Naive thymus-derived CD4-positive, alpha-beta T cell (primary cell): ENCODE measurements at regions not wholly inside any gene's neighbourhood (a gene's known extent, or its start where the extent isn't known, plus 50 kb on each side); places are given as distances from the start of the nearest gene placed in this dataset.
"Not testable (repeated sequence)": the region's sequence is repeated elsewhere in the genome, so short reads cannot be mapped to it uniquely, and the experiment has no call there.

ENCODE experiments used
- ATAC-seq: fragments of 150-1000 bp; cut with Tn5 transposase; 2 replicates; pipeline ENCODE4 v1.10.0; 2021; ENCODE audit warnings: mild to moderate bottlenecking, moderate library complexity
- CTCF ChIA-PET: fragments of 350-600 bp; sonication (Branson Sonifier 250); formaldehyde crosslinking; loops from one replicate; lab custom pipeline; 2021; ENCODE audit warnings: antibody characterized with exemption; lab: Charles Lee
- POLR2A ChIA-PET: fragments of 350-600 bp; sonication (Branson Sonifier 250); formaldehyde crosslinking; loops from one replicate; lab custom pipeline; 2021; ENCODE audit warnings: antibody characterized with exemption, inconsistent platforms; lab: Charles Lee
- DNase-seq, 9 donors: peaks; one replicate each; pipeline versions ENCODE4 v3.0.0 to v3.0.0-alpha.2; 2020 to 2022; ENCODE audit warnings: mixed read lengths in 1 of 9
- H3K27ac ChIP-seq: one replicate; pipeline ENCODE4 v1.7.0; 2013; ENCODE audit warnings: mild to moderate bottlenecking, low read depth, low read length, moderate library complexity
- H3K27me3 ChIP-seq, 2 donors: one replicate each; pipeline ENCODE4 v1.7.0; 2013; ENCODE audit warnings: low read length in 2 of 2, mild to moderate bottlenecking in 2 of 2, moderate library complexity in 2 of 2; ENCODE audit not compliant: control insufficient read depth in 2 of 2, insufficient read depth in 2 of 2
- H3K36me3 ChIP-seq, 3 experiments: 1 replicate in 2 of 3; 2 replicates in 1 of 3; pipeline ENCODE4 v1.7.0; 2013; ENCODE audit warnings: low read length in 3 of 3, mild to moderate bottlenecking in 3 of 3, moderate library complexity in 1 of 3; ENCODE audit not compliant: insufficient read depth in 3 of 3, control insufficient read depth in 2 of 3
- H3K4me1 ChIP-seq, 2 donors: one replicate each; pipeline ENCODE4 v1.7.0; 2013; ENCODE audit warnings: low read length in 2 of 2, mild to moderate bottlenecking in 2 of 2, moderate library complexity in 1 of 2; ENCODE audit not compliant: control insufficient read depth in 2 of 2, insufficient read depth in 2 of 2
- H3K4me3 ChIP-seq: 2 replicates; pipeline ENCODE4 v1.7.0; 2013; ENCODE audit warnings: mild to moderate bottlenecking, low read length
- H3K9me3 ChIP-seq, 3 experiments: 1 replicate in 2 of 3; 2 replicates in 1 of 3; pipeline ENCODE4 v1.7.0; 2013; ENCODE audit warnings: low read length in 3 of 3; ENCODE audit not compliant: control insufficient read depth in 2 of 3
- H3K27ac Mint-ChIP-seq, 9 donors: one replicate each; pipeline ENCODE4 v1.8.0; 2020 to 2022; ENCODE audit warnings: mixed read lengths in 9 of 9, mild to moderate bottlenecking in 8 of 9, moderate library complexity in 5 of 9, inconsistent platforms in 2 of 9
- H3K27me3 Mint-ChIP-seq, 5 donors: one replicate each; pipeline ENCODE4 v1.8.0; 2021 to 2022; ENCODE audit warnings: mixed read lengths in 5 of 5, mild to moderate bottlenecking in 1 of 5
- H3K36me3 Mint-ChIP-seq, 5 donors: one replicate each; pipeline ENCODE4 v1.8.0; 2020 to 2022; ENCODE audit warnings: mixed read lengths in 5 of 5, mild to moderate bottlenecking in 3 of 5, inconsistent platforms in 1 of 5
- H3K4me1 Mint-ChIP-seq, 7 donors: one replicate each; pipeline ENCODE4 v1.8.0; 2020 to 2022; ENCODE audit warnings: mixed read lengths in 7 of 7, mild to moderate bottlenecking in 3 of 7, inconsistent platforms in 1 of 7
- H3K4me3 Mint-ChIP-seq, 10 donors: one replicate each; pipeline ENCODE4 v1.8.0; 2020 to 2022; ENCODE audit warnings: mild to moderate bottlenecking in 10 of 10, mixed read lengths in 10 of 10, moderate library complexity in 6 of 10, inconsistent platforms in 2 of 10
- H3K9me3 Mint-ChIP-seq, 11 donors: one replicate each; pipeline ENCODE4 v1.8.0; 2020 to 2022; ENCODE audit warnings: mixed read lengths in 11 of 11, mild to moderate bottlenecking in 4 of 11, inconsistent platforms in 1 of 11, moderate library complexity in 1 of 11
- intact Hi-C, 2 donors: fragments of 100-400 bp; cut with micrococcal nuclease; formaldehyde crosslinking; loops; one replicate each; pipeline ENCODE4 v1.15.1; 2023

GRCh38 chr5:63760965-63761364, 201.3 kb downstream of the HTR1A start:
- H3K36me3 Mint-ChIP-seq: no peaks in the 10 kb centered on the region
- Histone ChIP-seq H3K27me3 (no peaks in the 10 kb centered on the region), H3K36me3 (no peaks in the 10 kb centered on the region), H3K27ac (no peak overlapping the region), H3K4me1 (no peaks in the 10 kb centered on the region), H3K9me3 (no peaks in the 10 kb centered on the region), H3K4me3 (no peak overlapping the region)
- intact Hi-C loops: no loop called here
- no peaks in the 10 kb centered on the region for H3K4me1 Mint-ChIP-seq
- no peaks in the 10 kb centered on the region for H3K27me3 Mint-ChIP-seq
- H3K27ac Mint-ChIP-seq: no peak overlapping the region
- ATAC-seq (no peak), DNase-seq (no peak)
- H3K4me3 Mint-ChIP-seq: no peak overlapping the region
- peaks cover 0 to 5% (median 0%) of the 10 kb centered on the region in 11 donors for H3K9me3 Mint-ChIP-seq
- CTCF ChIA-PET: no interaction called here
- POLR2A ChIA-PET: no interaction called here

GRCh38 chr5:63743096-63743798, 219.0 kb downstream of the HTR1A start:
- intact Hi-C loops: no loop called here
- no peaks in the 10 kb centered on the region for H3K4me1 Mint-ChIP-seq
- Histone ChIP-seq H3K4me1 (no peaks in the 10 kb centered on the region), H3K36me3 (no peaks in the 10 kb centered on the region), H3K27ac (no peak overlapping the region), H3K27me3 (no peaks in the 10 kb centered on the region), H3K4me3 (no peak overlapping the region), H3K9me3 (no peaks in the 10 kb centered on the region)
- ChIA-PET CTCF (no interaction called here), POLR2A (no interaction called here)
- no peak for DNase-seq
- peaks cover 0 to 43% (median 4%) of the 10 kb centered on the region in 11 donors for H3K9me3 Mint-ChIP-seq
- H3K4me3 Mint-ChIP-seq: no peak overlapping the region
- no peak overlapping the region for H3K27ac Mint-ChIP-seq
- no peaks in the 10 kb centered on the region for H3K27me3 Mint-ChIP-seq
- ATAC-seq: no peak
- H3K36me3 Mint-ChIP-seq: no peaks in the 10 kb centered on the region

- intact Hi-C loops, H3K4me1 Mint-ChIP-seq, POLR2A ChIA-PET: not testable (repeated sequence)
These were observed 229.4 kb downstream of the HTR1A start for GRCh38 chr5:63732880-63733279.

GRCh38 chr5:63727583-63727982, 234.7 kb downstream of the HTR1A start:
- Histone ChIP-seq H3K27ac (no peak overlapping the region), H3K9me3 (no peaks in the 10 kb centered on the region), H3K27me3 (no peaks in the 10 kb centered on the region), H3K4me1 (no peaks in the 10 kb centered on the region), H3K4me3 (no peak overlapping the region), H3K36me3 (no peaks in the 10 kb centered on the region)
- Mint-ChIP-seq H3K4me1 (no peaks in the 10 kb centered on the region), H3K27me3 (no peaks in the 10 kb centered on the region), H3K36me3 (no peaks in the 10 kb centered on the region), H3K9me3 (peaks cover 0 to 15% (median 3%) of the 10 kb centered on the region in 11 donors), H3K4me3 (no peak overlapping the region), H3K27ac (no peak overlapping the region)
- ATAC-seq (no peak), DNase-seq (no peak)
- intact Hi-C loops: no loop called here
- ChIA-PET CTCF (no interaction called here), POLR2A (no interaction called here)

More at GRCh38 chr5:63732880-63733279, 229.4 kb downstream of the HTR1A start:
- CTCF ChIA-PET, H3K9me3 ChIP-seq, H3K27me3 Mint-ChIP-seq, H3K27me3 ChIP-seq, H3K4me1 ChIP-seq, H3K27ac ChIP-seq, H3K4me3 Mint-ChIP-seq, H3K36me3 Mint-ChIP-seq, H3K27ac Mint-ChIP-seq, ATAC-seq, H3K36me3 ChIP-seq, H3K4me3 ChIP-seq, DNase-seq: not testable (repeated sequence)
- H3K9me3 Mint-ChIP-seq: peaks cover 0 to 15% (median 4%) of the 10 kb centered on the region in 11 donors

- no peaks in the 10 kb centered on the region for H3K27me3 ChIP-seq
- Mint-ChIP-seq H3K4me3 (no peak overlapping the region), H3K36me3 (no peaks in the 10 kb centered on the region), H3K9me3 (peaks cover 0 to 11% (median 2%) of the 10 kb centered on the region in 11 donors), H3K27me3 (no peaks in the 10 kb centered on the region), H3K4me1 (no peaks in the 10 kb centered on the region), H3K27ac (no peak overlapping the region)
- no peaks in the 10 kb centered on the region for H3K4me1 ChIP-seq
- intact Hi-C loops: no loop called here
- no peaks in the 10 kb centered on the region for H3K36me3 ChIP-seq
- ChIA-PET POLR2A (no interaction called here), CTCF (no interaction called here)
- H3K4me3 ChIP-seq: no peak overlapping the region
- no peak for ATAC-seq
- H3K9me3 ChIP-seq: no peaks in the 10 kb centered on the region
- DNase-seq: no peak
- no peak overlapping the region for H3K27ac ChIP-seq
These were observed 235.7 kb downstream of the HTR1A start for GRCh38 chr5:63726496-63726895.

- intact Hi-C loops: no loop called here
- Histone ChIP-seq H3K9me3 (no peaks in the 10 kb centered on the region), H3K27me3 (no peaks in the 10 kb centered on the region), H3K27ac (no peak overlapping the region), H3K36me3 (no peaks in the 10 kb centered on the region), H3K4me3 (no peak overlapping the region), H3K4me1 (no peaks in the 10 kb centered on the region)
- peaks cover 0 to 13% (median 3%) of the 10 kb centered on the region in 11 donors for H3K9me3 Mint-ChIP-seq
- H3K4me3 Mint-ChIP-seq: no peak overlapping the region
- H3K36me3 Mint-ChIP-seq: no peaks in the 10 kb centered on the region
- DNase-seq (no peak), ATAC-seq (no peak)
- no peaks in the 10 kb centered on the region for H3K27me3 Mint-ChIP-seq
- CTCF ChIA-PET: no interaction called here
- no peaks in the 10 kb centered on the region for H3K4me1 Mint-ChIP-seq
- H3K27ac Mint-ChIP-seq: no peak overlapping the region
- POLR2A ChIA-PET: no interaction called here
These were observed 243.1 kb downstream of the HTR1A start for GRCh38 chr5:63719147-63719546.

GRCh38 chr5:63700241-63700640, 262.0 kb downstream of the HTR1A start:
- no peaks in the 10 kb centered on the region for H3K4me1 ChIP-seq
- no peak overlapping the region for H3K4me3 ChIP-seq
- H3K9me3 ChIP-seq: no peaks in the 10 kb centered on the region
- H3K4me1 Mint-ChIP-seq: no peaks in the 10 kb centered on the region
- H3K4me3 Mint-ChIP-seq: no peak overlapping the region
- ATAC-seq: no peak
- H3K27me3 Mint-ChIP-seq: no peaks in the 10 kb centered on the region
- DNase-seq: no peak
- ChIA-PET CTCF (no interaction called here), POLR2A (no interaction called here)
- H3K9me3 Mint-ChIP-seq: peaks cover 0 to 20% (median 1%) of the 10 kb centered on the region in 11 donors
- intact Hi-C loops: no loop called here
- H3K36me3 Mint-ChIP-seq: no peaks in the 10 kb centered on the region
- H3K27ac ChIP-seq: no peak overlapping the region
- H3K27me3 ChIP-seq: no peaks in the 10 kb centered on the region
- no peaks in the 10 kb centered on the region for H3K36me3 ChIP-seq
- no peak overlapping the region for H3K27ac Mint-ChIP-seq
